ENCODE measurements at regions not wholly inside any gene's neighbourhood (a gene's known extent, or its start where the extent isn't known, plus 50 kb on each side); places are given as distances from the start of the nearest gene placed in this dataset.

DNA sequence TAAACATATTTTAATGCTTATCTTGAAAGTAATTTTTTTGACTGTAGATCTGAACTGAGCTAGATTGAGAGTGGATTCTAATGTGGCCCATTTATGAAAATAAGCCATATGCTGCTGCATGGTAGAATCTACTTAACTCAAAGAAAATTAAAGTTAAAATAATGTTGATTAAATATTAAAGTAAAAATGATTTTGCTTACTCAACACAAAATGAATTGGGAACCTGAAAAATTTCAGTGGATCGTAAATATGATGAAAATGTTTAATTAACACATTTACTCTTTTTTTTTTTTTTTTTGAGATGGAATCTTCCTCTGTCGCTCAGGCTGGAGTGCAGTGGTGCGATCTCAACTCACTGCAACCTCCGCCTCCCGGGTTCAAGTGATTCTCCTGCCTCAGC, 144.5 kb upstream of the HMGN3 start:
- TF ChIP-seq, protein P1, sequence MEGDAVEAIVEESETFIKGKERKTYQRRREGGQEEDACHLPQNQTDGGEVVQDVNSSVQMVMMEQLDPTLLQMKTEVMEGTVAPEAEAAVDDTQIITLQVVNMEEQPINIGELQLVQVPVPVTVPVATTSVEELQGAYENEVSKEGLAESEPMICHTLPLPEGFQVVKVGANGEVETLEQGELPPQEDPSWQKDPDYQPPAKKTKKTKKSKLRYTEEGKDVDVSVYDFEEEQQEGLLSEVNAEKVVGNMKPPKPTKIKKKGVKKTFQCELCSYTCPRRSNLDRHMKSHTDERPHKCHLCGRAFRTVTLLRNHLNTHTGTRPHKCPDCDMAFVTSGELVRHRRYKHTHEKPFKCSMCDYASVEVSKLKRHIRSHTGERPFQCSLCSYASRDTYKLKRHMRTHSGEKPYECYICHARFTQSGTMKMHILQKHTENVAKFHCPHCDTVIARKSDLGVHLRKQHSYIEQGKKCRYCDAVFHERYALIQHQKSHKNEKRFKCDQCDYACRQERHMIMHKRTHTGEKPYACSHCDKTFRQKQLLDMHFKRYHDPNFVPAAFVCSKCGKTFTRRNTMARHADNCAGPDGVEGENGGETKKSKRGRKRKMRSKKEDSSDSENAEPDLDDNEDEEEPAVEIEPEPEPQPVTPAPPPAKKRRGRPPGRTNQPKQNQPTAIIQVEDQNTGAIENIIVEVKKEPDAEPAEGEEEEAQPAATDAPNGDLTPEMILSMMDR (IDR thresholded peaks at IDR 0.05) = no peak
- DNase-seq (ENCODE audit: low spot score) = no peak
- no peak for ATAC-seq (ENCODE audit: low FRiP score)

DNA sequence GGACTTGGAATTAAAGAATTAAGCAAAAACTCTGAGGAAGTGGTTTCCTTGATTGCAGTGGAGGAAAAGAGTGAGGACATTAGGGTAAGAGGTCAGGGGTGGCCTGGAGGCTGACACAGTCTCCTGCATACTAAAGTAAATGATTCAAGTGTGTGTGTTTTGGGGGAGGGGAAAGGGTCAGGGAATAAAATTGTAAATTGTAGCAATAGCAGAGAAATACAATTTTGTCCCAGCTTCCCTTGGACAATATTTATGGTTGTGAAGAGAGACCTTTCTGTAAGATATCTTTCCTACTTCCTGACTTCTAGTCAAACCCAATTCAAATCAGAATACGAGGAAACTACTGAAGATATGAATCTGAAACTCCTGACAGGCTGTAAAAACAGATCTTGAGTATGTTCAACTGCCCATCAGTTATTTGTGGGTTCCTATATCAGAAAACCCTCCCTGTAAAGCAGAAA, 143.4 kb upstream of the HMGN3 start:
- DNase-seq (ENCODE audit: low spot score) (no peak), ATAC-seq (ENCODE audit: low FRiP score) (no peak)
- TF ChIP-seq, protein P1 (IDR thresholded peaks at IDR 0.05) = no peak

DNA sequence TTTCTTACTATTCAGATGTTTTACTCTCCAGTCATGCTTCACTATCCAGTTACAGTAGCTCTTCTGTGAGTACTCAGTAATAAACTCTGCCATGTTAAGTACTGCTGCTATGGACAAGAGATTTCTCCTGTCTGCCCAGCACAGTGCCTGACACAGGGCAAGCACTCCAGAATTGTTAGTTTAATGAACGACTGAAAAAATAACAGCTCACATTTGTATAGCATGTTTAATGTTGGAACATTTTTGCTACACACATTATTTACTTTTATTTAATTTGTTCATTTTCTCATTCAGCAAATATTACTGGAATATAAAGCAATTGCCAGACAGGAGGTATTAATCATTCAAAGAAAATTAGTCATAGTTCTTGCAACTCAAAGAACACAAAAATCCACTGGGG, 142.6 kb upstream of the HMGN3 start:
- DNase-seq (ENCODE audit: low spot score) = no peak
- TF ChIP-seq, protein P1 (IDR thresholded peaks at IDR 0.05) = no peak
- ATAC-seq (ENCODE audit: low FRiP score) = no peak

DNA sequence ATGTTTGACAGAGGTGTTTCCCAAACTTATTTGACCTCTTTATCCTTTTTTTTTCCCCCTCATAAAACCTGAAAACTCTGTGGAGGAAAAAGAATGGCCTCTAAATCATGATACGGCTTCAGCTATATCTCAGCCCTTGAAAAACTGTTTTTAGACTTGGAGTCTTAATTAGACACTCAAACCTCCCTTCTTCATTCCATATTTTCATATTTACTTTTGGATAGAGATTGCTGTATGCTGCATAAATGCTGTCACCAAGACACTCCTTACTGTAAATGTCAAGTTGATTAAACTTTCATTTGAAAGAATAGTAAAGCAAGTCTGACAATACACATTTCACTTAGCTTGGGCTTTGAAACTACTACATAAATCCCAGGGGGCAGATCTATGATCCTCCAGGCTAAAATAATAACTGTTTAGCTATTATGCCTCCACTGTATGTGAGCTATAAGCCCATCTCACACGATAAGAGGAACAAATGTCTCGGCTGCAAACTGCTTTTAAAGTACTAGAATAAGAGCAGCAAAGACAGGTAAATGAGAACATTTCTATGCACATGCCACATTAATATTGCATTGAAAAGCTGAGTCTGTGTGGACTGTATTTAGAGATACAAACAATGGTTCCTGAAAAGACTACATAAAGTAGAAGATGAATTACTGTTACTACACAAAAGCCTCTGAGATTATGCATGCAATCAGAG, 141.3 kb upstream of the HMGN3 start:
- DNase-seq (ENCODE audit: low spot score) = no peak
- ATAC-seq (ENCODE audit: low FRiP score) = no peak
- TF ChIP-seq, protein P1 (IDR thresholded peaks at IDR 0.05) = no peak

DNA sequence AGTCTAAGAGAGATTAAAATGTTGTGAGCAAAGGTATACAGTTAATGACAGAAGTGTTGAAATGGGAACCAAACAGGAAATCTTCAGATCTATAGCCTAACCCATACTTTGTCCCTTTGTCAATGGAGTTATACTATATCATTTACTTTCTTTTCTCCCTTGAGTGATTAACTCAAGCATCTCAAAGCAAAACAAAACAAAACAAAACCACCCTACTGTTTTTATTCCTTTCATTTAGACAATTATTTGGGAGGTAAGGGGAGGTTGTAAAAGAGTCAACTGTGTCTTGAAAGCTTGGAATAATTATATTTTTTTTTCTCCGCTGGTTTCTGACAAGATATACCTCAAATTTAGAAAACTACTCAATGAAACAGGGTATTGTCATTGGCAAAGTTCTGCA, 139.8 kb upstream of the HMGN3 start:
- ATAC-seq (ENCODE audit: low FRiP score) = no peak

DNA sequence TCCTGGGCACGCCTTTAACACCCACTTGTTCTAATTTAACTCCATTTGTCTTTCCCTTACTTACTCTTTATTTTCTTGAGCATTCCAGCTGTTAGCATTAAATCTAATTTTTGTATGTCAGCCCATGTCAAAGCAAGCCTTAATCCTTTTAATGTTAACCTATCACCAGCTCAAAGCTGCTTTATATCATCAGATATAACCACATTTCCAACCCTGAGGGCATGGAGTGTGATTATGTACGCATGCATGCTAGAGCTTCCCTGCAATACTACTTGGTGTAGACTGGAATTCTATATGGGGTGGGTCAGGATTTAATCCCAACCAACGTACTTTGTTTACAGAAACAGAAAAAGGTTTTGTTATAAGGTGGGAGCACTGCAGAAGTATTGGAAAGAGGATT, 139.4 kb upstream of the HMGN3 start:
- TF ChIP-seq, protein P1 (IDR thresholded peaks at IDR 0.05) = no peak
- ATAC-seq (ENCODE audit: low FRiP score) (no peak), DNase-seq (ENCODE audit: low spot score) (no peak)

More for the DNA sequence above, 139.8 kb upstream of the HMGN3 start:
- TF ChIP-seq, protein P1 (IDR thresholded peaks at IDR 0.05) = no peak
- no peak for DNase-seq (ENCODE audit: low spot score)

DNA sequence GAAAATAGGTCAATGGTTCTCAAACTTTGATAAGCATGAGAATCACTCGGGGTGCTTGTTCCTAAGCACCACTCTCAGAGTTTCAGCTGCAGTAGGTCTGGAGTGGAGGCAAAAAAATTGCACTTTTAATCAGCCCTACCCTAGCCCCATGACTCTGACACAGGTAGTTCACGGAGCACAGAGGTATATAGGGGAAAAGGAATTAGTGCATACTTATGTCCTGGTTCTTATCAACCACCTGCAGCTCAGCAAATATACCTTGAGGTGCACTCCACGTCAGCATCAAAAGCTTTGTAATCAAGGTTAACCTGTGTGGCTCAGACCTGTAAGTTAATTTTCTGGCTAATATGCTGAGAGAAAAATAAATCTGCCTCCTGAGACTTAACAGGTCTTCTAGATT, 138.8 kb upstream of the HMGN3 start:
- TF ChIP-seq, protein P1 (IDR thresholded peaks at IDR 0.05) = no peak
- ATAC-seq (ENCODE audit: low FRiP score) (no peak), DNase-seq (ENCODE audit: low spot score) (no peak)
